ENCODE measurements at regions not wholly inside any gene's neighbourhood (a gene's known extent, or its start where the extent isn't known, plus 50 kb on each side); places are given as distances from the start of the nearest gene placed in this dataset.
A peak's percentile ranks its signal among the peaks of the same experiment; 100 is the strongest.

DNA sequence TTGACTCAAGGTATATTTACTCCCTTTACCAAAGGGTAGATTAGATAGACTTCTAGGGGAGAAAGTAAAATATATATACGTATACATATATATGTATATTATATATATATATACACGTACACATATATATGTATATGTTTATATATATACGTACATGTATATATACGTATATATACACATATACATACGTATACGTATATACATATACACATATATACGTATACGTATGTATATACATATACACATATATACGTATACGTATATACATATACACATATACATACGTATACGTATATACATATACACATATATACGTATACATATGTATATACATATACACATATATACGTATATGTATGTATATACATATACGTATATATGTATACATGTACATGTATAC, 430.5 kb upstream of the ANO3 start:
- no peak for DNase-seq

DNA sequence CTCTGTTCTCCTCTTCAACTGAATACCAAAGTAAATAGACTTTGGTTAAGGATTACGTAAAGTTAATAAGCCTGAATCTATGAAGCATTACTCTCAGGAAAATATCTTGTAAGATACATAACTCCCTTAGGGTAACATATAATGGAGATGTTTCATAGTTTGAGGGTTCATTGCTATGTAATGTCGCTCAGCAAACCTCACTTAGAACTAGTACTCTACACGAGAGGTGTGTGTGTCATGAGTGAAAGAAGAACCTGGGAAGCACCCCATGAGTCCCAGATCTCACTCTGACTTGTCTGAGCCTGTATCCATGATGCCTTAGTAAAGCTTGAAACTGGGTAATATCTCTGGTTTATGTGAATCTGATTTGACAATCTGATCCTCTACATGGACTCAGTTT, 429.5 kb upstream of the ANO3 start:
- DNase-seq: no peak

DNA sequence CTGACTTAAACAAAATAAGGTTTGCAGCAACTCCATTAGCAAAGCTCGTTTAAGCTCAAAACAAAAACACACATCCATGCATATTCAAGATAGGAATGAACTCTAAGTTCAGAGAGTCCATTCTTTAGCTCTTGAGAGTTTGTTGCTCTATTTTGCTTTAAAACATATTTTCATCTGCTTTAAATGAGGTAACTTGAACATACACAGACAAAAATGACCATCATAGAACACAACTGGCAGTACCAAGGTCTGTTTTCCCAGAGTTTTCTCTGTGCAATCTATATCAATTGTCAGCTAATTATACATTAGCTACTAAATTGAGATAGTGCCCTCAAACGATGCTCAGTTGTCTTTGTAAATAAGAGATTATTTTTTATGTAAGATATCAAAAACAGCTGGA, 423.2 kb upstream of the ANO3 start:
- no peak for DNase-seq

GRCh38 chr11:25910086-25910485, 421.8 kb upstream of the ANO3 start:
- DNase-seq: peak; percentile 28

DNA sequence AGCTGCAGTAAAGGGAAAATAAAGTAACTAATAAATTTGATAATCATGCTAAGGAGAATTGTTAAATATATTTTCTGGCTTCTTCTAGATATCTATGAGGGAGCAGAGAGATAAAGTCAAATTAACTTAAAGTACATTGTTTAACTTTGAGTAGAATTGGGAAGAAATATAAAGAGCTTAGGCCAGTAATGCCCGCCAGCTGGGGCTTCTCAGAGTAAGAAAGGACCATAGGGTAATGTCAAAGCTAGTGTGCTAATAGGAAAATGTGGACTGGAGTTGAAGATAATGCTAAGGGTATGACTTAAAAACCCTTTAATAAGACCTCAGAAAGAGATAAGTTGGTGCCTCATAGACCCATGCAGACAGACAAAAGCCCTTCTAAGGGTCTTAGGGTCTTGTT, 411.6 kb upstream of the ANO3 start:
- DNase-seq: no peak

GRCh38 chr11:25924586-25924985, 407.3 kb upstream of the ANO3 start:
- DNase-seq: no peak

- DNase-seq: no peak
Measured at GRCh38 chr11:25925359-25925758, 406.6 kb upstream of the ANO3 start.

- DNase-seq: no peak
Measured at GRCh38 chr11:25927411-25927953, 404.4 kb upstream of the ANO3 start.

GRCh38 chr11:25928076-25928475, 403.9 kb upstream of the ANO3 start:
- DNase-seq: no peak

DNA sequence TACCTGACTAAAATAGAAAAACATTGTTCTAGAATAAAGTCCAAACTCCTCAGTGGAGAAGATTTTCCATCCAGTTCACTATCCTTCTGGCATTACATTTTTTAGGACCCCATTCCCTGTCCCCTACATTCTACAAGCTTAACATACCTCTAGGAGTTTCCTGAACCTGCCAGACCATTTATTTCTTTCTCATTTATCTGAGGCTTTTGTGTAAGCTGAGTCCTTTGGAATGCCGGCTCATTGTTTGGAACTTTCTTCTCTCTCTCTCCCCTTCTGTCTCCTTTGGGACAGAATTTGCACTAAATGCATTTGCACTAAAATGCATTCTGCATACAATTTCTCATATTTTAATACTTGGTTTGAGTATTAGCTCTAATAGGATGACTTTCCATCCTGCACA, 393.0 kb upstream of the ANO3 start:
- DNase-seq: no peak

DNA sequence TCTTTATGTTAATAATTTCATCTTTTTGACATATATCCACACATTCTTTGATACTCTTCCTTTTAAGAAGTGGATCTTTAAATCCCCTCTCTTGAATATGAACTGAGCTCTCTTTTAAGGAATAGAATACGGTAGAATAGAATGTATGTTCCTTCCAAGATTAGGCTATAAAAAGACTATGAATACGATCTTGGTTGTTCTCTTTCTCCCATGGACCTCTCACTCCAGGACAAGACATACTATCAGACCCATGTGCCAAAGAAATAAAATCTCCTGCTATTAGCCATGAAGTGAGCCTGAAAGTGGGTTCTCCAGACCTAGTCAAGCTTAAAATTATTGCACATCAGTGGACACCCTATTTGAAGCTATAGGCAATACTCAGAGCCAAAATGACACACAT, 392.2 kb upstream of the ANO3 start:
- no peak for DNase-seq

DNA sequence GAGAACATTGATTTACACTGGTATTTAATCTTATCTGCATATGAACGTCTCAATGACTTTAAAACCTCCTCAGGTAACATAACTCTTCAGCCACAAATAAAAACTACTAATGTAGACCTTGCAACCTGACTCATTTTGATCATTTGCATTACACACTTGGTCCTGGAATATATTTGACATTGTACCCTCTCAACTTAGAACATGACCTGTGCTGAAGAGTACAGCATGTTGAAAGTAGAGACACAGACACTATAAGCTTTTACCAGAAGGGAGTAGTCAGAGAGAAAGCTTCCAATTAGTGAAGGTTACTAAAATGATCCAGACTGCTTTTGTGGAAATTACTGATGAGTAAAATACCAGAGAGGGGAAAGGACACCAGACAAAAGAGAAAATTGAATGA, 390.6 kb upstream of the ANO3 start:
- DNase-seq: no peak

DNA sequence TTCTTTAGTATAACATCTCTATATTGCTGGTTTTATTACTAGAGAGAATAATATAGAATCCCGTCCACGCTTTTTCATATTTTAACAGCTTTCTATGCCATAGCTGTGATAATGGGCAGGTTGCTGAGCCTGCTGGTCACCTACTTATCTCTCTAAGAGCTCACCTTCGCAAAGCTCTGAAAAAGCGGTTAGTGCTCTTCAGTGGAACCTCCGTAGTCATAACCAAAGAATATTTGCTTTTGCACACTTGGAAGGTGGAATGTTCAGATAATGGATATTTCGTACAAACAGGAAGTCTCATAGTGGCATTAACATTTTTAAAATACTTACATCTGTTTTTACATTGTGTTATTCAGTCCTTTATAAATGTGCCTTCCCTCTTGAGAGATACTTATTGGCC, 388.9 kb upstream of the ANO3 start:
- no peak for DNase-seq

- DNase-seq: no peak
Measured at GRCh38 chr11:25943777-25944661, 387.9 kb upstream of the ANO3 start.

DNA sequence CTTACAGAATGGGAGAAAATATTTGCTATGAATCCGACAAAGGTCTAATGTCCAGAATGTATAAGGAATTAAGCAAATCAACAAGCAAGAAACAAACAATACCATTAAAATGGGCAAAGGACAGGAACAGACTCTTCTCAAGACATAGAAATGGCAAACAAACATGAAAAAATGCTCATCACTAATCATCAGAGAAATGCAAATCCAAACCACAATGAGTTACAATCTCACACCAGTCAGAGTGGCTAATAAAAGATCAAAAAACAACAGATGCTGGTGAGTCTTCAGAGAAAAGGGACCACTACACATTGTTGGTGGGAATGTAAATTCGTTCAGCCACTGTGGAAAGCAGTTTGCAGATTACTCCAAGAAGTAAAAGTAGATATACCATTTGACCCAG, 382.0 kb upstream of the ANO3 start:
- no peak for DNase-seq

DNA sequence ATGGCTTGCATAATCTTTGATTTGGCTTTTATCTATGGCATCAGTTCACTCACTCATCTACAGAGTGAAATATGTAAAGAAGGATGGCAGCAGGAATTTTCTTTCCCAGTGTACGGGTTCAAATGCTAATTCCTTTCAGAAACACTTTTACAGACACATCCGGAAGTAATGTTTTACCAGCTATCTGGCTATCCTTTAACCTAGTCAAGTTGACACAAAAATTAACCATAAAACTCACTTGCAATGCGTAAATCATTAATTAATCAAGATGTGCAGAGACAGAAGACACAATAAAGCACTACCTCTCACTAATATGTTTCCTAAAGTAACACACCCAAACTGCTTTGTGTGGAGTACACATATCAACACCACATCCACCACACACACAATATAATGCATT, 378.9 kb upstream of the ANO3 start:
- no peak for DNase-seq

GRCh38 chr11:25958045-25958444, 373.9 kb upstream of the ANO3 start:
- DNase-seq: no peak

- DNase-seq: no peak
Measured at GRCh38 chr11:25961539-25961938, 370.4 kb upstream of the ANO3 start.

GRCh38 chr11:25970726-25971508, 361.0 kb upstream of the ANO3 start:
- no peak for DNase-seq

- no peak for DNase-seq
Measured at GRCh38 chr11:25980091-25980490, 351.8 kb upstream of the ANO3 start.

DNA sequence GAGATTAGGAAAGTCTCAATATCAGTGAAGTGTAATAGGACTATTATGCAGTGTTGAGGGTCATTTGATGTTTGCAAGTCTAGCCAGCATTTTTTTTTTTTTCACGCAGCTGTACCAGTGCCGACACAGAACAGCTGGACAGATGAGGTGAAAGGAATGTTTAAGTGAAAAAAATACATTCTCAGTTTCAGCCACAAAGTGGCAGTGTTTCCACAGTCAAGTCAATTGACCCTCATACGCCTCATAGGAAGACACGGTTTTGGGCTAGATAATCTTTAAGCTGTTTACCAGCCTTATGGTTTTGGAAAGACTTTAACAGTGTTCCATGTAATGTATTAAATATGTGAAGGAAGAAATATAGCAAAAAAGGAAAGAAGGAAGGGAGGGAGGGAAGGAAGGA, 349.9 kb upstream of the ANO3 start:
- DNase-seq: peak; percentile 26

DNA sequence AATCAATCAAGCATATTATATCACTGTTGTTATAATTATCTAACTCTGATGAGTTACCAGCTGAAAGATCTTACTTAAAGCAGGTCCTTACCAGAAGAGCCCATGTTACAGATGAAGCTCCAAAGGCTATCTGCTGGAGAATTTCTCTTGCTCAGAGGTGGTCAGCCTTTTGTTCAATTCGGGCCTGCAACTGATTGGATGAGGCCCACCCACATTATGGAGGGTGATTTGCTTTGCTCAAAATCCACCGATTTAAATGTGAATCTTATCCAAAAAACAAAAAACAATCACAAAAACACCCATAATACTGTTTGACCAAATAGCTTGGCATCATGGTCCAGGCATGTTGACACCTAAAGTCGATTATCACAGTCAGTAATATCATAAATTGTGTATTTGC, 348.6 kb upstream of the ANO3 start:
- no peak for DNase-seq

GRCh38 chr11:25988178-25988577, 343.8 kb upstream of the ANO3 start:
- no peak for DNase-seq

DNA sequence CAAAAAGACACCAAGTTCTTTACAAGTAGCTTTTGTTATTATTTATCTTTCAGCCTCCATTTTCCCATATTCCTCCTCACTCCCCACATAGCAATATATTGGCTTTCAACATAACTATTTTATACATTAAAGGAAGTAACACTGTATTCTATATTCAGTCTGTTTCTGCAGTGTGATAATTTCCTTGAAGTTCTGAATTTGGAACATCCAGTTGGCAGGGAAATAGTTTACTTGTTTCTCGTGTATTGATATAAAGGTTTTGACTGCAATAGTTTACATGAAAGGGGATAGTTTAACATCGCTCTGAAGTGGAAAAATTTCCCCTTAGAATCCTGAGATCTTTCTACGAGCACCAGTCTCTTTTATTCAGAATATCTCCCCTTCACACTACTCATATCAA, 341.5 kb upstream of the ANO3 start:
- DNase-seq: no peak
